ENCODE measurements at regions not wholly inside any gene's neighbourhood (a gene's known extent, or its start where the extent isn't known, plus 50 kb on each side); places are given as distances from the start of the nearest gene placed in this dataset.

DNA sequence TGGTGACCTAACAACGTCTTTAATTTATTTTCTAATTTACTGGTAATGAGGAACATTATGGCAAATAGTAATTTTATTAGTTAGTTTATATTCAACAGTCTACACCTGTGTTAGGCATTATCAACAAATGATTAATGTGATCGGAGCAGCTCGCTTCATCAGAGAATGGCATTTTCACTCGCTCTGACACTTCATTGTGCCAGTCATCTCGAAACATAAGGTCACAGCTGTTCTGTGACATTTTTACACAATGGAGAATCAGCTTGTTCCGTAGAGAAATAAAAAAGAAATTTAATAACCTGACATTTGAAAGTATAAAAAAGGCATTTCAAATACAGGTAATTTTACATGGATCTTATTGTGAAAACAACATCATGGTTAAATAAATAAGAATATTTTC is 858.4 kb downstream of the SLITRK6 start:
- TF ChIP-seq, protein P1, sequence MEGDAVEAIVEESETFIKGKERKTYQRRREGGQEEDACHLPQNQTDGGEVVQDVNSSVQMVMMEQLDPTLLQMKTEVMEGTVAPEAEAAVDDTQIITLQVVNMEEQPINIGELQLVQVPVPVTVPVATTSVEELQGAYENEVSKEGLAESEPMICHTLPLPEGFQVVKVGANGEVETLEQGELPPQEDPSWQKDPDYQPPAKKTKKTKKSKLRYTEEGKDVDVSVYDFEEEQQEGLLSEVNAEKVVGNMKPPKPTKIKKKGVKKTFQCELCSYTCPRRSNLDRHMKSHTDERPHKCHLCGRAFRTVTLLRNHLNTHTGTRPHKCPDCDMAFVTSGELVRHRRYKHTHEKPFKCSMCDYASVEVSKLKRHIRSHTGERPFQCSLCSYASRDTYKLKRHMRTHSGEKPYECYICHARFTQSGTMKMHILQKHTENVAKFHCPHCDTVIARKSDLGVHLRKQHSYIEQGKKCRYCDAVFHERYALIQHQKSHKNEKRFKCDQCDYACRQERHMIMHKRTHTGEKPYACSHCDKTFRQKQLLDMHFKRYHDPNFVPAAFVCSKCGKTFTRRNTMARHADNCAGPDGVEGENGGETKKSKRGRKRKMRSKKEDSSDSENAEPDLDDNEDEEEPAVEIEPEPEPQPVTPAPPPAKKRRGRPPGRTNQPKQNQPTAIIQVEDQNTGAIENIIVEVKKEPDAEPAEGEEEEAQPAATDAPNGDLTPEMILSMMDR (IDR thresholded peaks at IDR 0.05; ENCODE audit: insufficient read depth, low read depth, low read length), result no peak
- TF ChIP-seq EZH2 (IDR thresholded peaks at IDR 0.05; ENCODE audit: insufficient read depth, low read length), result no peak

Data from astrocyte (in vitro differentiated cells and primary cell).